Mucosa of descending colon (tissue), 3 donors: ENCODE measurements at regions not wholly inside any gene's neighbourhood (a gene's known extent, or its start where the extent isn't known, plus 50 kb on each side); places are given as distances from the start of the nearest gene placed in this dataset.

Experiments used
- ATAC-seq: fragments of 200-7000 bp; cut with Tn5 transposase; one replicate; pipeline ENCODE4 v1.9.1; 2020; ENCODE audit warnings: mild to moderate bottlenecking, moderate library complexity
- DNase-seq, 3 donors: peaks; one replicate each; pipeline ENCODE4 v3.0.0-alpha.2; 2020
- H3K36me3 ChIP-seq: fragments of 200-600 bp; one replicate; pipeline ENCODE4 v1.8.0; 2021; ENCODE audit warnings: low read depth, mild to moderate bottlenecking
- H3K4me1 ChIP-seq: fragments of 200-600 bp; one replicate; pipeline ENCODE4 v1.8.0; 2021; ENCODE audit warnings: low read depth, mild to moderate bottlenecking
- H3K4me3 ChIP-seq: fragments of 200-600 bp; one replicate; pipeline ENCODE4 v1.8.0; 2021; ENCODE audit warnings: mild to moderate bottlenecking
- H3K9me3 ChIP-seq: fragments of 200-600 bp; one replicate; pipeline ENCODE4 v1.8.0; 2021; ENCODE audit warnings: mild to moderate bottlenecking
- intact Hi-C, 2 donors: fragments of 100-400 bp; cut with DNase I in 1 of 2; cut with micrococcal nuclease in 1 of 2; formaldehyde crosslinking; loops; one replicate each; pipeline versions ENCODE4 v1.11.0 to v1.11.1; 2022; cut with DNase I, micrococcal nuclease
- TF ChIP-seq, protein P1 (sequence below): fragments of 200-600 bp; IDR thresholded peaks from one replicate; pipeline ENCODE4 v1.8.0; 2022; ENCODE audit warnings: antibody characterized with exemption, mild to moderate bottlenecking
- donor health status: DM: no; HTN: no; CAD: no; lungs with moderate emphysema.
- donor health status: DM: no; HTN: no; CAD: no.
- donor health status: DM: no; HTN: yes; CAD: no.

DNA sequence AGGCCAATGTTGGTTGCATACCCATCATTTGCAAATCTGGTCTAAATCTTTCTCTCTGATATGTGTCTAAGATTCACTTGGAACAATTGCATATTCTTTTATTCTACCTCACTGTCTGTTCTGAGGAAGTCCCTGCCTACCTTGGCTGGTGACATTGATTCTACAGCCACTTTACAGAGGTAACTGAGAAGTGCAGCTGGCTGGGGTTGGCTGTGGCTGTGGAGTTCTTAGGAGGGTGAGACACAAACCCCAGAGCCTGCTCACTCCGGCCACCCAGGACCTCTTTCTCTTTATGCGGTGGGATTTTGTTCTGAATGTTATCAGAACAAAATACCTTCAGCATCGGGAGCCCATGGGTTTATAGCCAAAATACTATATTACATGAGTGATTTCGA lies 54.5 kb upstream of the IRS2 start:
- H3K4me1 ChIP-seq = no peaks in the 10 kb centered on the region
- H3K36me3 ChIP-seq = no peaks in the 10 kb centered on the region
- H3K4me3 ChIP-seq = no peak overlapping the region
- intact Hi-C loops = no loop called here
- TF ChIP-seq, protein P1, sequence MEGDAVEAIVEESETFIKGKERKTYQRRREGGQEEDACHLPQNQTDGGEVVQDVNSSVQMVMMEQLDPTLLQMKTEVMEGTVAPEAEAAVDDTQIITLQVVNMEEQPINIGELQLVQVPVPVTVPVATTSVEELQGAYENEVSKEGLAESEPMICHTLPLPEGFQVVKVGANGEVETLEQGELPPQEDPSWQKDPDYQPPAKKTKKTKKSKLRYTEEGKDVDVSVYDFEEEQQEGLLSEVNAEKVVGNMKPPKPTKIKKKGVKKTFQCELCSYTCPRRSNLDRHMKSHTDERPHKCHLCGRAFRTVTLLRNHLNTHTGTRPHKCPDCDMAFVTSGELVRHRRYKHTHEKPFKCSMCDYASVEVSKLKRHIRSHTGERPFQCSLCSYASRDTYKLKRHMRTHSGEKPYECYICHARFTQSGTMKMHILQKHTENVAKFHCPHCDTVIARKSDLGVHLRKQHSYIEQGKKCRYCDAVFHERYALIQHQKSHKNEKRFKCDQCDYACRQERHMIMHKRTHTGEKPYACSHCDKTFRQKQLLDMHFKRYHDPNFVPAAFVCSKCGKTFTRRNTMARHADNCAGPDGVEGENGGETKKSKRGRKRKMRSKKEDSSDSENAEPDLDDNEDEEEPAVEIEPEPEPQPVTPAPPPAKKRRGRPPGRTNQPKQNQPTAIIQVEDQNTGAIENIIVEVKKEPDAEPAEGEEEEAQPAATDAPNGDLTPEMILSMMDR = no peak
- ATAC-seq (no peak), DNase-seq (no peak)
- H3K9me3 ChIP-seq = no peaks in the 10 kb centered on the region

DNA sequence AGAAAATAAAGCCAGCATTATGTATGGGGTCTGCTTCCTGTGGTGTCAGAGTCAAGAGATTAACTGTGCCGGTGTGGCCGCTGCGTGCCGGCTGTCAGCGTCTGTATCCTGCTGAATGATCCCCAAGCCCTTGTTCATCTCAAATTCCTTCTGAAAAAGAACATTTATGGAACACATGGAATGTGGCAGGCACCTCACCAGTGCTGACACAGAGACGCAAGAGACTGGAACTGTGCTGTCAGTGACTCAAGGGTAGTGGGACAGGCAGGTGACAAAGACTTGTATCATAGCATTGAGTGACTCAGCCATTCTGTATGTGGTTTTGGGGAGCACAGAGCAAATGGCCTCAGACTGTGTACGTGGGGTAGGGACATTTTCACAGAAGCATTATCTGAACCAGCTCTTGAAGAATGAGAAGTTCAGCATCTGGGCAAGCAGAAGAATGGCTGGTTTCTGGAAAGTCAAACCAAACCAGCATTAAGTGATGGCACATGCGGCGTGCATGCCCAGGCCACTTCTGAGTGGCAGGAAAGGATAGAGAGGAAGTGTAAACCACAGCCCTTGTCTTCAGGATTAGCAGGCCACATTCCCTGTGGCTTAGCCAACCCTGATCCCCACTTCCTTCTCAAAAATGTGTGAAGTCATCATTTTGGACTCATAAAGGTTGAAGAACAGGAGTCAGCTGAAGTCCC lies 54.0 kb upstream of the IRS2 start:
- H3K9me3 ChIP-seq = no peaks in the 10 kb centered on the region
- DNase-seq (no peak), ATAC-seq (no peak)
- TF ChIP-seq, protein P1 = no peak
- H3K4me3 ChIP-seq = no peak overlapping the region
- H3K4me1 ChIP-seq = no peaks in the 10 kb centered on the region
- intact Hi-C loops = no loop called here
- H3K36me3 ChIP-seq = no peaks in the 10 kb centered on the region

DNA sequence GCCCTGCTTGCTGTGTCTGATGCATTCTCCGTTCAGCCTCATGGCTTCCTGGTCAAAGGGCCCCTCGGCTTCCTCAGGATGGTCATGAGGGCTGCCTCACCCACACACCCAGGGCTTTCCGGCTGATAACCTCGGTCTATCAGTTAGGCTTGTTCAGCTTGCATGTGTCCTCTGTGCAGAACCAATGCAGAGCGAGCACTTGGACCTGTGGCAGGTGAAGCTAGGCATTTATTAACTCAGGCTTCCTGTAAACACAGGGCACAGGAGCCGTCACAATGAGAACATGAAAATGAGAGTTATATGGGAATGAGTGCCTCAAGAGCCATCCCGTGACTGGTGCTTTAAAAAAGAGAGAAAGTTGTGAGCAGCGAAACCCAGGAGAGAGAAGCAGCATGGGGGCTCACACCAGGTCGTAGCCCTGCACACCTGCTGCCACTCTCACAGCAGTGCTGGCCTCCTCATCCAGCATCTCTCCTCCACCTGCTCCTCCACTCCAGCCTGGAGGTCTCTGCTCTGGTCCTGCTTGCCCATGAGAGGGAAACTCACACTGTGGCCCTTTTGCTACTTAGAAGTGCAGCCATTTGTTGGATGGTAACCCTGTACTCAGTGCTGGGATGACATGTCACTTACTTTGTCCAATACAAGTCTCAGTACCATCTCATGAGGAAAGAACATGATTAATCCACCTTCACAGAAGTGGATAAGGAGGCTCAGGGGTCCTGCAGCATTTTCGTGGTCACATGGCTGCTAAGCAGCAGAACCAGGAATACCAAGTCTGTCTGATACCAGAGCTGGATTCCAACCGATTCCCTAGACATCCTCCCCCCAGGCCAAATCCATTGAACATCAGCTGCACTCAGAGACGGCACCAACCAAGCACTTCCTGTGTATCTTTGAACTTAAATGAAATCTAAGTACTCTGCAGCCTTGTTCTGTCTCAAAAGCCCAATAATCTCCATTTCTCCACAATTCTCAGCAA lies 50.5 kb upstream of the IRS2 start:
- no peaks in the 10 kb centered on the region for H3K36me3 ChIP-seq
- H3K4me1 ChIP-seq = no peaks in the 10 kb centered on the region
- DNase-seq (peak; percentile 64 to 72 (median 68)), ATAC-seq (peak; percentile 99)
- intact Hi-C loops = no loop called here
- no peak overlapping the region for H3K4me3 ChIP-seq
- H3K9me3 ChIP-seq = no peaks in the 10 kb centered on the region
- TF ChIP-seq, protein P1 = no peak
